GM20000 (cell line): ENCODE measurements at regions not wholly inside any gene's neighbourhood (a gene's known extent, or its start where the extent isn't known, plus 50 kb on each side); places are given as distances from the start of the nearest gene placed in this dataset.
"Not testable (repeated sequence)": the region's sequence is repeated elsewhere in the genome, so short reads cannot be mapped to it uniquely, and the experiment has no call there.

Experiments used
- DNase-seq: peaks from one replicate; pipeline ENCODE4 v3.0.0; 2012; ENCODE audit warnings: low spot score
- TF ChIP-seq, protein P1 (sequence below): IDR thresholded peaks from 2 replicates; pipeline ENCODE4 v1.5.1; 2012; ENCODE audit warnings: mild to moderate bottlenecking, control low read depth; ENCODE audit errors: extremely low read depth, missing control alignments

GRCh38 chr16:50487528-50487927 is 60.7 kb upstream of the NKD1 start:
- TF ChIP-seq, protein P1, sequence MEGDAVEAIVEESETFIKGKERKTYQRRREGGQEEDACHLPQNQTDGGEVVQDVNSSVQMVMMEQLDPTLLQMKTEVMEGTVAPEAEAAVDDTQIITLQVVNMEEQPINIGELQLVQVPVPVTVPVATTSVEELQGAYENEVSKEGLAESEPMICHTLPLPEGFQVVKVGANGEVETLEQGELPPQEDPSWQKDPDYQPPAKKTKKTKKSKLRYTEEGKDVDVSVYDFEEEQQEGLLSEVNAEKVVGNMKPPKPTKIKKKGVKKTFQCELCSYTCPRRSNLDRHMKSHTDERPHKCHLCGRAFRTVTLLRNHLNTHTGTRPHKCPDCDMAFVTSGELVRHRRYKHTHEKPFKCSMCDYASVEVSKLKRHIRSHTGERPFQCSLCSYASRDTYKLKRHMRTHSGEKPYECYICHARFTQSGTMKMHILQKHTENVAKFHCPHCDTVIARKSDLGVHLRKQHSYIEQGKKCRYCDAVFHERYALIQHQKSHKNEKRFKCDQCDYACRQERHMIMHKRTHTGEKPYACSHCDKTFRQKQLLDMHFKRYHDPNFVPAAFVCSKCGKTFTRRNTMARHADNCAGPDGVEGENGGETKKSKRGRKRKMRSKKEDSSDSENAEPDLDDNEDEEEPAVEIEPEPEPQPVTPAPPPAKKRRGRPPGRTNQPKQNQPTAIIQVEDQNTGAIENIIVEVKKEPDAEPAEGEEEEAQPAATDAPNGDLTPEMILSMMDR: no peak
- DNase-seq: no peak

DNA sequence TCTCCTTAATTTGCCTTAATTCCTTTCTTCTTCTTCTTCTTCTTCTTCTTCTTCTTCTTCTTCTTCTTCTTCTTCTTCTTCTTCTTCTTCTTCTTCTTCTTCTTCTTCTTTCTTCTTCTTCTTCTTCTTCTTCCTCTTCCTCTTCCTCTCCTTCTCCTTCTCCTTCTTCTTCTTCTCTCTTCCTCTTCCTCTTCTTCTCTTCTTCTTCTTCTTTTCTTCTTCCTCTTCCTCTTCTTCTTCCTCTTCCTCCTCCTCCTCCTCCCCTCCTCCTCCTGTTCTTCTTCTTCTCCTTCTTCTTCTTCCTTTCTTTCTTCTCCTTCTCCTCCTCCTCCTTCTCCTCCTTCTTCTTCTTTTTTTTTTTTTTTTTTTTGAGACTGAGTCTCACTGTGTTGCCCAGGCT is 62.0 kb upstream of the NKD1 start:
- DNase-seq: not testable (repeated sequence)

GRCh38 chr16:50485232-50485631 is 63.0 kb upstream of the NKD1 start:
- no peak for DNase-seq
- TF ChIP-seq, protein P1: no peak

GRCh38 chr16:50482271-50482670 is 65.9 kb upstream of the NKD1 start:
- TF ChIP-seq, protein P1: no peak
- DNase-seq: no peak

- no peak for DNase-seq
- TF ChIP-seq, protein P1: no peak
Measured at GRCh38 chr16:50480206-50480605, 68.0 kb upstream of the NKD1 start.

- TF ChIP-seq, protein P1: no peak
- no peak for DNase-seq
Measured at GRCh38 chr16:50479771-50480170, 68.4 kb upstream of the NKD1 start.

DNA sequence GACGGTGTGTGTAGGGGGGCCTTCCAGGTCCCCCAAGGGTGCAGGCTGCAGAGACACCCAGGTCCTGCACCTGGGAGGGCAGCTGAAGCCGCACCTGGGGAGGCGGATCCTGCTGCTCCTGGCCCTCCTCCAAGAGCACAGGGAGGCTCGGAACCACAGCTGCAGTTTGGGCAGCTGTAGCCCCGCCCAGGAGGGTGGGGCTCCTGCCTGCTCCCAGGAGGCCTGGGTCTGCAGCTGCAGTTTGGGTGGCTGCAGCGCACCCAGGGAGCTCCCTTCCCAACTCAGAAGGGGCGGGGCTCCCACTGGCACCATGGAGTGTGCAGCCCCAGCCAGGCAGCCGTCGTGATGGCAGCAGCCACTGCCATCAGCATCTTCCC is 69.4 kb upstream of the NKD1 start:
- no peak for DNase-seq
- TF ChIP-seq, protein P1: no peak

DNA sequence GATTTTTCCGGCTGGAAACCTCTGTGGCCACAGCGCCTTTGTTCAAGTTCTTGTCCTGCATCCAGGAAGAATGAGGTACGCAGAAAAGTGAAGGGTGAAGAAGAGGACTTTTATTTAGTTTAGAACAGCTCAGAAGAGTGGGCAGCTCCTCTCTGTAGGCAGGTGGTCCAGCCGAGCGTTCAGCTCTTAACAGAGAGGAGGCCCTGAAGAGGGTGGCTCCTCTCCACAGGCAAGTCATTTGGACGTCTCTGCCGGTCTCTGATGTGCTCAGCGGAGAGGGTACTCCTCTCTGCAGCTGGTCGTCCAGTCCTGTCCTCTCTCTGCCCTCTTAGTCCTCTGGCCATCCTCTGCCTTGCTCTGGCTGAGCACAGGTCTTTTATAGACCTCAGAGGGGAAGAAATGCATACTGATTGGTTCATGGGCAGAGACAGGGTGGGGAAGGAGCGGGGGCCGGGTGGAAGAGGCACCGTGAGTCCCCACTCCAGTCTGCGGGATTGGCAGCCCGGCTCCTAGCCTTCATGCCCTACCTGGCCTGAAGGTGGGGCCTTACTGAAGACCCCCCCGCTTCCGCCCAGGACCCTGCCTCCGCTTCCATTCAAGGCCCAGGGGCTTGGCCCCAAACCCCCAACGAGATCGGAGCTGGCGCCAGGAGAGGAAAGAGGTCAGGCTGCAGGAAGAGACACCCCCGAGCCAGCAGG is 70.0 kb upstream of the NKD1 start:
- DNase-seq: no peak
- TF ChIP-seq, protein P1: no peak
